Mucosa of descending colon (tissue), 3 donors: ENCODE measurements at regions not wholly inside any gene's neighbourhood (a gene's known extent, or its start where the extent isn't known, plus 50 kb on each side); places are given as distances from the start of the nearest gene placed in this dataset.

Experiments used
- ATAC-seq: fragments of 200-7000 bp; cut with Tn5 transposase; one replicate; pipeline ENCODE4 v1.9.1; 2020; ENCODE audit warnings: mild to moderate bottlenecking, moderate library complexity
- DNase-seq, 3 donors: peaks; one replicate each; pipeline ENCODE4 v3.0.0-alpha.2; 2020
- H3K36me3 ChIP-seq: fragments of 200-600 bp; one replicate; pipeline ENCODE4 v1.8.0; 2021; ENCODE audit warnings: low read depth, mild to moderate bottlenecking
- H3K4me1 ChIP-seq: fragments of 200-600 bp; one replicate; pipeline ENCODE4 v1.8.0; 2021; ENCODE audit warnings: low read depth, mild to moderate bottlenecking
- H3K4me3 ChIP-seq: fragments of 200-600 bp; one replicate; pipeline ENCODE4 v1.8.0; 2021; ENCODE audit warnings: mild to moderate bottlenecking
- H3K9me3 ChIP-seq: fragments of 200-600 bp; one replicate; pipeline ENCODE4 v1.8.0; 2021; ENCODE audit warnings: mild to moderate bottlenecking
- CTCF ChIP-seq: fragments of 200-600 bp; IDR thresholded peaks from one replicate; pipeline ENCODE4 v1.8.0; 2022; ENCODE audit warnings: antibody characterized with exemption, mild to moderate bottlenecking
- intact Hi-C, 2 donors: fragments of 100-400 bp; cut with DNase I in 1 of 2; cut with micrococcal nuclease in 1 of 2; formaldehyde crosslinking; loops; one replicate each; pipeline versions ENCODE4 v1.11.0 to v1.11.1; 2022; cut with DNase I, micrococcal nuclease
- donor health status: DM: no; HTN: no; CAD: no; lungs with moderate emphysema.
- donor health status: DM: no; HTN: no; CAD: no.
- donor health status: DM: no; HTN: yes; CAD: no.

GRCh38 chr7:54253036-54253373, 289.2 kb upstream of the VSTM2A start:
- H3K9me3 ChIP-seq: no peaks in the 10 kb centered on the region
- no peak for DNase-seq
- H3K4me3 ChIP-seq: no peak overlapping the region
- TF ChIP-seq CTCF: no peak
- no peak for ATAC-seq
- no peaks in the 10 kb centered on the region for H3K36me3 ChIP-seq
- intact Hi-C loops: no loop called here
- no peaks in the 10 kb centered on the region for H3K4me1 ChIP-seq

DNA sequence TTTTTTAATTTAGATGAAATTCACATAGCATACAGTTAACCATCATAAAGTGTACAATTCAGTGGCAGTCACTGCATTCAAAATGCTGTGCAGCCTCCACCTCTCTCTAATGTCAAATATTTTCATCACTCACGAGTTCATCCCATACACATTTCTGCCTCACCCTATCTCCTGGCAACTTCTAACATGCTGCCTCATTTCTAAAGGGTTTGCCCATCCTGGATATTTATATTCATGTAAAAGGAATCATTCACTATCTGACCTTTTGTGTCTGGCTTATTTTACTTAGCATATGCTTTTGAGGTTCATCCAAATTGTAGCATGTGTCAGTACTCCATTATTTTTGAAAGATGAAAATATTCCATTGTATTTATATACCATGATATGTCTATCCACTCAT, 286.9 kb upstream of the VSTM2A start:
- TF ChIP-seq CTCF: no peak
- Histone ChIP-seq H3K9me3 (no peaks in the 10 kb centered on the region), H3K4me3 (no peak overlapping the region), H3K36me3 (no peaks in the 10 kb centered on the region), H3K4me1 (no peaks in the 10 kb centered on the region)
- ATAC-seq (no peak), DNase-seq (no peak)
- intact Hi-C loops: no loop called here

DNA sequence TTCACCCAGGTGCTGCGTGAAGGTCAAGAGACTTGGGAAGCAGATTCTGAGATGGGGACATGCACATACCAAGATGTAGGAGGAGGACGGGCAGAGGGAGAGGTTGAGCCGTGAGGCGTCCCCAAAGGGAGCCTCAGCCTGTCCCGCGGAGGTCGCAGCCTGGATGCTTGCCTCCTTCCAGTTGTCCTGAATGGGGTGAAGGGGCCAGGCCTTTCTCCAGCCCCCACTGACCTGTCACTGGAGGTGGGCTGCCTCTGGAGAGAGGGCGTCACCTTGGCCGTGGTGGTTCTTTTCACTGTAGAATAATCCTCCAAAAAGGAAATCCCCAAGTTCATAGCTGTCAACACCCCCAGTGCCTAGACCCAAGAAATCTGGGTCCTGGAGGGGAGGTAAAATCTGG, 283.0 kb upstream of the VSTM2A start:
- ATAC-seq: no peak
- no peak for DNase-seq
- Histone ChIP-seq H3K36me3 (no peaks in the 10 kb centered on the region), H3K4me3 (no peak overlapping the region), H3K9me3 (no peaks in the 10 kb centered on the region), H3K4me1 (no peaks in the 10 kb centered on the region)
- intact Hi-C loops: no loop called here
- no peak for TF ChIP-seq CTCF

GRCh38 chr7:54260941-54261371, 281.2 kb upstream of the VSTM2A start:
- DNase-seq (no peak), ATAC-seq (no peak)
- no peaks in the 10 kb centered on the region for H3K9me3 ChIP-seq
- H3K36me3 ChIP-seq: no peaks in the 10 kb centered on the region
- no peaks in the 10 kb centered on the region for H3K4me1 ChIP-seq
- H3K4me3 ChIP-seq: no peak overlapping the region
- intact Hi-C loops: no loop called here
- TF ChIP-seq CTCF: no peak

DNA sequence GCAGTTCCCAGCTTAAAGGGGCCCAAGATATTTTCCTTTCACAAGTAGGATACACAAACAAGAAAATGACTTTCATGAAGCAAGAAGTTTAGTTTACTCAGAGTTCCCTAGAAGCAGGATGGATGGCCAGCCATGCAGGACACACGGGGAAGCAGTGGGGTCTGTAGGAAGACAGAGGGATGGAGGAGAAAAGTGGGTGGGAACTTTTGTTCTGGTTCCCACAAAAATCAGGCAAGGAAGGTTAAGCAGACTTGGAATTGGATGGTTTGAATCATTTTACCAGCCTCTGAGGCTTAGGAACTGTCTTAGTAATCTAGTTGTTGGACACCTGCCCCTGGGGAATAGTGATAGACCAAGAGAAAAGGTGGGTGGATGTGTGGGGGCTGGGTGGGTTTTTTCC, 263.3 kb upstream of the VSTM2A start:
- Histone ChIP-seq H3K9me3 (peaks cover 3% of the 10 kb centered on the region), H3K4me1 (no peaks in the 10 kb centered on the region), H3K4me3 (no peak overlapping the region), H3K36me3 (no peaks in the 10 kb centered on the region)
- DNase-seq (no peak), ATAC-seq (no peak)
- intact Hi-C loops: no loop called here
- TF ChIP-seq CTCF: no peak

DNA sequence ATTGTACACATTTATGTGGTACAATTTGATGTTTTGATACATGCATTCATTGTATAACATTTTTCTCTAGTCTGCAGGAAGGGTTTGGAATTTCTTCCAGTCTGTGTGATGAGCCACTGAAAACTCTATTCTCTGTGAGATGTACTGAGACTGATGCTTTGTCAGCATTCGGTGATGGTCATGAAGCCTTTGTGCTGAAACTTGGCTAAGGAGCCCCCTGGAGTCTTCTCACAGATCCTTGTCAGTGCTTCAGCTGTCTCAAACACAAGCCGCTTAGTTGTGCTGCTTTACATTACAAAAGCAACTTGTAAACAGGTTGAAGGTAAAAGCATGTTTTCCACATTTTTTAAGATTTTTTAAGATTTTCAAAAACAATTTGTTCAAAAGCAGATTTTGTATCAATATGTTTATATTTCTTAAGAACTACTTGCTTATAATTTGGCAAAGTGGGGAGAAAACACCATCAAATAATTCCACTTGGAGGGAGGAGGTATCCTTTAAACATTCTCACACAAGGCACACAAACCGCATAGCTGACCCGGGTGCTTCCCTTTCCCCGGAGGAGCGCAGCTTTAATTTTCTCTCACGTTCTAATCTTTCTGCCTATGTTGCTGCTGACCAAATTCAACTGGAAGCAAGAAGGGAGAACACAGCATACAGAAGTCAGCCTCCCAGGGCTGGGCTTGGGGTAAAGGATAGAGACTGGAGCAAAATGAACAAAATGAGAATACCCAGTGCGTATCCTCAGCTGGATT, 249.8 kb upstream of the VSTM2A start:
- Histone ChIP-seq H3K4me1 (no peaks in the 10 kb centered on the region), H3K4me3 (no peak overlapping the region), H3K9me3 (peaks cover 2% of the 10 kb centered on the region), H3K36me3 (no peaks in the 10 kb centered on the region)
- TF ChIP-seq CTCF: no peak
- no peak for DNase-seq
- no peak for ATAC-seq
- intact Hi-C loops: no loop called here
